GM23338 (cell line): ENCODE measurements at regions not wholly inside any gene's neighbourhood (a gene's known extent, or its start where the extent isn't known, plus 50 kb on each side); places are given as distances from the start of the nearest gene placed in this dataset.

Experiments
- ATAC-seq: fragments of 200-7000 bp; cut with Tn5 transposase; 3 replicates; pipeline ENCODE4 v1.9.1; 2020
- DNase-seq: peaks from one replicate; pipeline ENCODE4 v3.0.0-alpha.2; 2015; ENCODE audit warnings: low spot score
- H2AFZ ChIP-seq: fragments of 200-600 bp; sonication (generic); 2 replicates; pipeline ENCODE4 v1.8.0; 2016; ENCODE audit warnings: antibody characterized with exemption, mild to moderate bottlenecking, moderate library complexity
- H3F3A ChIP-seq: fragments of 200-600 bp; sonication (generic); replicated peaks from 2 replicates; pipeline ENCODE4 v1.8.0; 2017; ENCODE audit warnings: antibody characterized with exemption, mixed run types, low read depth
- H3K27ac ChIP-seq: fragments of 200-600 bp; sonication (generic); 2 replicates; pipeline ENCODE4 v1.6.1; 2016; ENCODE audit warnings: low read depth
- H3K27me3 ChIP-seq: fragments of 200-600 bp; sonication (generic); 2 replicates; pipeline ENCODE4 v1.8.0; 2016; ENCODE audit warnings: mild to moderate bottlenecking, mixed run types, moderate library complexity; ENCODE audit not compliant: insufficient read depth
- H3K36me3 ChIP-seq: fragments of 200-600 bp; sonication (generic); 2 replicates; pipeline ENCODE4 v1.8.0; 2016; ENCODE audit warnings: mild to moderate bottlenecking; ENCODE audit not compliant: insufficient read depth
- H3K4me1 ChIP-seq: fragments of 200-600 bp; sonication (generic); 2 replicates; pipeline ENCODE4 v1.8.0; 2016; ENCODE audit warnings: mild to moderate bottlenecking, moderate library complexity; ENCODE audit not compliant: insufficient read depth
- H3K4me2 ChIP-seq: fragments of 200-600 bp; sonication (generic); 2 replicates; pipeline ENCODE4 v1.7.1; 2017; ENCODE audit warnings: mixed run types
- H3K4me3 ChIP-seq: fragments of 200-600 bp; sonication (generic); 2 replicates; pipeline ENCODE4 v1.6.1; 2016; ENCODE audit warnings: mixed run types
- H3K79me2 ChIP-seq: fragments of 200-600 bp; sonication (generic); replicated peaks from 2 replicates; pipeline ENCODE4 v1.8.0; 2017; ENCODE audit warnings: mild to moderate bottlenecking; ENCODE audit not compliant: insufficient read depth
- H3K9me2 ChIP-seq: fragments of 200-600 bp; sonication (generic); 2 replicates; pipeline ENCODE4 v1.8.0; 2017; ENCODE audit not compliant: insufficient read depth
- H4K20me1 ChIP-seq: fragments of 200-600 bp; sonication (generic); replicated peaks from 2 replicates; pipeline ENCODE4 v1.8.0; 2017; ENCODE audit warnings: mild to moderate bottlenecking; ENCODE audit not compliant: insufficient read depth
- H3K27ac Mint-ChIP-seq: 2 replicates; pipeline ENCODE4 v1.8.0; 2020; ENCODE audit warnings: inconsistent platforms, mild to moderate bottlenecking, moderate library complexity, mixed read lengths
- H3K27me3 Mint-ChIP-seq: 3 replicates; pipeline ENCODE4 v1.8.0; 2022; ENCODE audit warnings: low read depth, mild to moderate bottlenecking, moderate library complexity, mixed read lengths, inconsistent platforms; ENCODE audit not compliant: insufficient read depth, poor library complexity
- H3K36me3 Mint-ChIP-seq: 3 replicates; pipeline ENCODE4 v1.8.0; 2021; ENCODE audit warnings: low read depth, mild to moderate bottlenecking, inconsistent platforms, moderate library complexity, mixed read lengths
- H3K4me1 Mint-ChIP-seq: 3 replicates; pipeline ENCODE4 v1.8.0; 2020; ENCODE audit warnings: mild to moderate bottlenecking, inconsistent platforms, mixed read lengths
- H3K4me3 Mint-ChIP-seq: 3 replicates; pipeline ENCODE4 v1.8.0; 2021; ENCODE audit warnings: moderate library complexity, mild to moderate bottlenecking, inconsistent platforms, mixed read lengths
- H3K9me3 Mint-ChIP-seq: 3 replicates; pipeline ENCODE4 v1.8.0; 2020; ENCODE audit warnings: moderate library complexity, mild to moderate bottlenecking, inconsistent platforms, mixed read lengths
- CTCF ChIP-seq, 2 experiments: fragments of 200-600 bp in 1 of 2; sonication (generic) in 1 of 2; conservative IDR thresholded peaks; 2 replicates each; pipeline versions ENCODE4 v1.5.1 to v1.6.1; 2016 to 2017; ENCODE audit warnings: antibody characterized with exemption in 2 of 2, low read depth in 2 of 2, mild to moderate bottlenecking in 2 of 2, moderate library complexity in 1 of 2
- ETS1 ChIP-seq: IDR thresholded peaks from 2 replicates; pipeline ENCODE4 v1.6.1; 2016; ENCODE audit warnings: antibody characterized with exemption
- EZH2phosphoT487 ChIP-seq: fragments of 200-600 bp; sonication (generic); IDR thresholded peaks from one replicate; pipeline ENCODE4 v1.8.1; 2018; ENCODE audit warnings: antibody characterized with exemption; ENCODE audit not compliant: unreplicated experiment
- NANOG ChIP-seq: IDR thresholded peaks from 2 replicates; pipeline ENCODE4 v1.6.1; 2016; ENCODE audit warnings: antibody characterized with exemption, borderline replicate concordance
- POLR2AphosphoS5 ChIP-seq: IDR thresholded peaks from 2 replicates; pipeline ENCODE4 v1.6.1; 2016; ENCODE audit warnings: antibody characterized with exemption, low read depth
- REST ChIP-seq: IDR thresholded peaks from one replicate; pipeline ENCODE4 v1.6.1; 2018; ENCODE audit warnings: antibody characterized with exemption; ENCODE audit not compliant: unreplicated experiment
- ZNF114 ChIP-seq: fragments of 250-450 bp; sonication (Bioruptor Pico); IDR thresholded peaks from 2 replicates; pipeline ENCODE4 v1.5.0; 2020; ENCODE audit warnings: mild to moderate bottlenecking, moderate library complexity
- ZNF331 ChIP-seq: fragments of 250-450 bp; sonication (Bioruptor Pico); IDR thresholded peaks from 2 replicates; pipeline ENCODE4 v1.5.0; 2020; ENCODE audit warnings: low read depth, mild to moderate bottlenecking, moderate library complexity
- TF ChIP-seq, protein P1 (sequence below): fragments of 250-450 bp; sonication (Bioruptor Pico); IDR thresholded peaks from 2 replicates; pipeline ENCODE4 v1.5.0; 2020; ENCODE audit warnings: mild to moderate bottlenecking, moderate library complexity

- TF ChIP-seq REST: no peak
- TF ChIP-seq ZNF114 (CRISPR knock-in tag): no peak
- no peak for TF ChIP-seq ETS1
- no peak for TF ChIP-seq CTCF (conservative IDR thresholded peaks at IDR 0.05; ENCODE audit: low read depth in 2 of 2)
- no peak for TF ChIP-seq NANOG
- no peak for TF ChIP-seq ZNF331 (CRISPR knock-in tag)
- no peak for TF ChIP-seq POLR2AphosphoS5
Observed at GRCh38 chr1:102151242-102151641, 154.5 kb upstream of the OLFM3 start (continued).

GRCh38 chr1:102120910-102121309 lies 124.2 kb upstream of the OLFM3 start:
- H3K9me2 ChIP-seq: no peaks in the 10 kb centered on the region
- no peaks in the 10 kb centered on the region for H4K20me1 ChIP-seq
- no peak overlapping the region for H3K27ac ChIP-seq
- ATAC-seq (no peak), DNase-seq (no peak)
- H3K79me2 ChIP-seq: no peaks in the 10 kb centered on the region
- H2AFZ ChIP-seq: 0 out of 2 replicates have a peak overlapping the region, but pooled peaks have one; percentile 66
- H3K4me3 ChIP-seq: no peak overlapping the region
- H3K36me3 ChIP-seq: no peaks in the 10 kb centered on the region
- Mint-ChIP-seq H3K9me3 (no peaks in the 10 kb centered on the region), H3K4me1 (peaks cover 2% of the 10 kb centered on the region; the same call in 1 of the 3 replicates), H3K4me3 (no peak overlapping the region), H3K27me3 (no peaks in the 10 kb centered on the region), H3K36me3 (no peaks in the 10 kb centered on the region), H3K27ac (no peak overlapping the region)
- H3K4me1 ChIP-seq: no peaks in the 10 kb centered on the region
- H3F3A ChIP-seq: no peaks in the 10 kb centered on the region
- no peaks in the 10 kb centered on the region for H3K27me3 ChIP-seq
- no peak overlapping the region for H3K4me2 ChIP-seq
- TF ChIP-seq ZNF114 (CRISPR knock-in tag) (no peak), EZH2phosphoT487 (no peak), ETS1 (no peak)
- TF ChIP-seq, protein P1, sequence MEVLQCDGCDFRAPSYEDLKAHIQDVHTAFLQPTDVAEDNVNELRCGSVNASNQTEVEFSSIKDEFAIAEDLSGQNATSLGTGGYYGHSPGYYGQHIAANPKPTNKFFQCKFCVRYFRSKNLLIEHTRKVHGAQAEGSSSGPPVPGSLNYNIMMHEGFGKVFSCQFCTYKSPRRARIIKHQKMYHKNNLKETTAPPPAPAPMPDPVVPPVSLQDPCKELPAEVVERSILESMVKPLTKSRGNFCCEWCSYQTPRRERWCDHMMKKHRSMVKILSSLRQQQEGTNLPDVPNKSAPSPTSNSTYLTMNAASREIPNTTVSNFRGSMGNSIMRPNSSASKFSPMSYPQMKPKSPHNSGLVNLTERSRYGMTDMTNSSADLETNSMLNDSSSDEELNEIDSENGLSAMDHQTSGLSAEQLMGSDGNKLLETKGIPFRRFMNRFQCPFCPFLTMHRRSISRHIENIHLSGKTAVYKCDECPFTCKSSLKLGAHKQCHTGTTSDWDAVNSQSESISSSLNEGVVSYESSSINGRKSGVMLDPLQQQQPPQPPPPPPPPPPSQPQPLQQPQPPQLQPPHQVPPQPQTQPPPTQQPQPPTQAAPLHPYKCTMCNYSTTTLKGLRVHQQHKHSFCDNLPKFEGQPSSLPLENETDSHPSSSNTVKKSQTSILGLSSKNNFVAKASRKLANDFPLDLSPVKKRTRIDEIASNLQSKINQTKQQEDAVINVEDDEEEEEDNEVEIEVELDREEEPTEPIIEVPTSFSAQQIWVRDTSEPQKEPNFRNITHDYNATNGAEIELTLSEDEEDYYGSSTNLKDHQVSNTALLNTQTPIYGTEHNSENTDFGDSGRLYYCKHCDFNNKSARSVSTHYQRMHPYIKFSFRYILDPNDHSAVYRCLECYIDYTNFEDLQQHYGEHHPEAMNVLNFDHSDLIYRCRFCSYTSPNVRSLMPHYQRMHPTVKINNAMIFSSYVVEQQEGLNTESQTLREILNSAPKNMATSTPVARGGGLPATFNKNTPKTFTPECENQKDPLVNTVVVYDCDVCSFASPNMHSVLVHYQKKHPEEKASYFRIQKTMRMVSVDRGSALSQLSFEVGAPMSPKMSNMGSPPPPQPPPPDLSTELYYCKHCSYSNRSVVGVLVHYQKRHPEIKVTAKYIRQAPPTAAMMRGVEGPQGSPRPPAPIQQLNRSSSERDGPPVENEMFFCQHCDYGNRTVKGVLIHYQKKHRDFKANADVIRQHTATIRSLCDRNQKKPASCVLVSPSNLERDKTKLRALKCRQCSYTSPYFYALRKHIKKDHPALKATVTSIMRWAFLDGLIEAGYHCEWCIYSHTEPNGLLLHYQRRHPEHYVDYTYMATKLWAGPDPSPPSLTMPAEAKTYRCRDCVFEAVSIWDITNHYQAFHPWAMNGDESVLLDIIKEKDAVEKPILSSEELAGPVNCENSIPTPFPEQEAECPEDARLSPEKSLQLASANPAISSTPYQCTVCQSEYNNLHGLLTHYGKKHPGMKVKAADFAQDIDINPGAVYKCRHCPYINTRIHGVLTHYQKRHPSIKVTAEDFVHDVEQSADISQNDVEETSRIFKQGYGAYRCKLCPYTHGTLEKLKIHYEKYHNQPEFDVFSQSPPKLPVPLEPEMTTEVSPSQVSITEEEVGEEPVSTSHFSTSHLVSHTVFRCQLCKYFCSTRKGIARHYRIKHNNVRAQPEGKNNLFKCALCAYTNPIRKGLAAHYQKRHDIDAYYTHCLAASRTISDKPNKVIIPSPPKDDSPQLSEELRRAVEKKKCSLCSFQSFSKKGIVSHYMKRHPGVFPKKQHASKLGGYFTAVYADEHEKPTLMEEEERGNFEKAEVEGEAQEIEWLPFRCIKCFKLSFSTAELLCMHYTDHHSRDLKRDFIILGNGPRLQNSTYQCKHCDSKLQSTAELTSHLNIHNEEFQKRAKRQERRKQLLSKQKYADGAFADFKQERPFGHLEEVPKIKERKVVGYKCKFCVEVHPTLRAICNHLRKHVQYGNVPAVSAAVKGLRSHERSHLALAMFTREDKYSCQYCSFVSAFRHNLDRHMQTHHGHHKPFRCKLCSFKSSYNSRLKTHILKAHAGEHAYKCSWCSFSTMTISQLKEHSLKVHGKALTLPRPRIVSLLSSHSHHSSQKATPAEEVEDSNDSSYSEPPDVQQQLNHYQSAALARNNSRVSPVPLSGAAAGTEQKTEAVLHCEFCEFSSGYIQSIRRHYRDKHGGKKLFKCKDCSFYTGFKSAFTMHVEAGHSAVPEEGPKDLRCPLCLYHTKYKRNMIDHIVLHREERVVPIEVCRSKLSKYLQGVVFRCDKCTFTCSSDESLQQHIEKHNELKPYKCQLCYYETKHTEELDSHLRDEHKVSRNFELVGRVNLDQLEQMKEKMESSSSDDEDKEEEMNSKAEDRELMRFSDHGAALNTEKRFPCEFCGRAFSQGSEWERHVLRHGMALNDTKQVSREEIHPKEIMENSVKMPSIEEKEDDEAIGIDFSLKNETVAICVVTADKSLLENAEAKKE (CRISPR knock-in tag): no peak
